ENCODE measurements at regions not wholly inside any gene's neighbourhood (a gene's known extent, or its start where the extent isn't known, plus 50 kb on each side); places are given as distances from the start of the nearest gene placed in this dataset.
"Not testable (repeated sequence)": the region's sequence is repeated elsewhere in the genome, so short reads cannot be mapped to it uniquely, and the experiment has no call there.

DNA sequence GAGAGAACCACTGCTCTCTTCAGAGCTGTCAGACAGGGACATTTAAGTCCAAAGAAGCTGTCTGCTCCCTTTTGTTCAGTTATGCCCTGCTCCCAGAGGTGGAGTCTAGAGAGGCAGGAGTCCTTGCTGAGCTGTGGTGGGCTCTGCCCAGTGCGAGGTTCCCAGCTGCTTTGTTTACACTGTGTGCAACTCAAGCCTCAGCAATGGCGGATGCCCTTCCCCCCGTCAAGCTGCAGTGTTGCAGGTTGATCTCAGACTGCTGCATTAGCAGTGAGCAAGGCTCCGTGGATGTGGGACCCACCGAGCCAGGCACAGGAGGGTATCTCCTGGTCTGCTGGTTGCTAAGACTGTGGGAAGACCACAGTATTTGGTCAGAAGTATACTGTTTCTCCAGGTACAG, 438.9 kb downstream of the ARL4A start (continued):
- no peak for TF ChIP-seq ZBTB11 (CRISPR knock-in tag; IDR thresholded peaks at IDR 0.05)

GRCh38 chr7:13130321-13130720, 442.9 kb downstream of the ARL4A start:
- no peak for ATAC-seq
- H3K9me3 ChIP-seq (replicated peaks; ENCODE audit: control insufficient read depth, insufficient read depth, low read length): no peaks in the 10 kb centered on the region
- H3K4me2 ChIP-seq (ENCODE audit: control insufficient read depth, insufficient read depth): no peak overlapping the region
- H3K27ac ChIP-seq (ENCODE audit: control insufficient read depth, insufficient read depth): no peak overlapping the region
- RAD21 ChIA-PET (ENCODE audit: unreplicated experiment): no interaction called here
- no peak overlapping the region for H3K9ac ChIP-seq (ENCODE audit: control insufficient read depth, insufficient read depth, low read length)
- in situ Hi-C loops (cut with MboI) (no loop called here), intact Hi-C loops (cut with micrococcal nuclease; ENCODE audit: unreplicated experiment) (no loop called here)
- WGBS (ENCODE audit: insufficient coverage, insufficient replicate concordance, low lambda C conversion rate, missing lambda C conversion rate): 42% methylated on average over 4 of the region's 4 CpGs
- no TSS peak for BruUV-seq (replicated peaks)
- no peak for DNase-seq (ENCODE audit: low read depth, low spot score)
- SMC1A ChIA-PET (ENCODE audit: uncharacterized antibody, unreplicated experiment): no interaction called here
- POLR2A ChIA-PET: no interaction called here
- no peaks in the 10 kb centered on the region for H3K36me3 ChIP-seq (ENCODE audit: control insufficient read depth in 2 of 2, insufficient read depth in 2 of 2, low read length in 1 of 2)
- H3K79me2 ChIP-seq (ENCODE audit: control insufficient read depth, insufficient read depth, low read length): no peaks in the 10 kb centered on the region
- no peaks in the 10 kb centered on the region for H3K4me1 ChIP-seq (ENCODE audit: control insufficient read depth, insufficient read depth, low read length)
- CTCF ChIA-PET: no interaction called here
- no peak for FAIRE-seq
- no peaks in the 10 kb centered on the region for H4K20me1 ChIP-seq (ENCODE audit: control insufficient read depth, insufficient read depth)
- no peaks in the 10 kb centered on the region for H3K27me3 ChIP-seq (replicated peaks in 1 of 2; ENCODE audit: control insufficient read depth in 2 of 2, insufficient read depth in 2 of 2, low read length in 1 of 2)
- no peak overlapping the region for H3K4me3 ChIP-seq
- no peak for TF ChIP-seq BRCA1 (IDR thresholded peaks at IDR 0.05; ENCODE audit: low read depth, low read length)
- no peak for TF ChIP-seq NR2F1 (conservative IDR thresholded peaks at IDR 0.05)
- no peak for TF ChIP-seq ELK1 (IDR thresholded peaks at IDR 0.05; ENCODE audit: low read depth, low read length)
- TF ChIP-seq TBL1XR1 (IDR thresholded peaks at IDR 0.05; ENCODE audit: low read depth, low read length): no peak
- no peak for TF ChIP-seq CBFB (IDR thresholded peaks at IDR 0.05; ENCODE audit: low read depth)
- no peak for TF ChIP-seq ESRRA (IDR thresholded peaks at IDR 0.05; ENCODE audit: low read length)
- no peak for TF ChIP-seq CBX3 (IDR thresholded peaks at IDR 0.05; ENCODE audit: borderline replicate concordance, low read depth)
- no peak for TF ChIP-seq RFX5 (IDR thresholded peaks at IDR 0.05; ENCODE audit: low read depth, low read length)
- no peak for TF ChIP-seq PML (IDR thresholded peaks at IDR 0.05; ENCODE audit: low read length)
- no peak overlapping the region for H2AFZ ChIP-seq (ENCODE audit: control insufficient read depth, low read depth, low read length)

- H3K4me1 ChIP-seq (ENCODE audit: control insufficient read depth, insufficient read depth, low read length); H3K79me2 ChIP-seq (ENCODE audit: control insufficient read depth, insufficient read depth, low read length); H3K9me3 ChIP-seq (replicated peaks; ENCODE audit: control insufficient read depth, insufficient read depth, low read length); SMC1A ChIA-PET (ENCODE audit: uncharacterized antibody, unreplicated experiment); H2AFZ ChIP-seq (ENCODE audit: control insufficient read depth, low read depth, low read length); H3K4me2 ChIP-seq (ENCODE audit: control insufficient read depth, insufficient read depth); intact Hi-C loops (cut with micrococcal nuclease; ENCODE audit: unreplicated experiment); H3K36me3 ChIP-seq (ENCODE audit: control insufficient read depth in 2 of 2, insufficient read depth in 2 of 2, low read length in 1 of 2); in situ Hi-C loops (cut with MboI); H3K27me3 ChIP-seq (replicated peaks in 1 of 2; ENCODE audit: control insufficient read depth in 2 of 2, insufficient read depth in 2 of 2, low read length in 1 of 2); H4K20me1 ChIP-seq (ENCODE audit: control insufficient read depth, insufficient read depth); DNase-seq (ENCODE audit: low read depth, low spot score); H3K4me3 ChIP-seq; H3K9ac ChIP-seq (ENCODE audit: control insufficient read depth, insufficient read depth, low read length); POLR2A ChIA-PET; RAD21 ChIA-PET (ENCODE audit: unreplicated experiment); BruUV-seq (replicated peaks); H3K27ac ChIP-seq (ENCODE audit: control insufficient read depth, insufficient read depth); FAIRE-seq; ATAC-seq: not testable (repeated sequence)
- WGBS (ENCODE audit: insufficient coverage, insufficient replicate concordance, low lambda C conversion rate, missing lambda C conversion rate): 81% methylated on average over 2 of the region's 3 CpGs
- CTCF ChIA-PET: interaction anchor here (0.6 kb wide), 2 partner anchors 492 to 1064 kb away, joined by 3 read pairs; no protein-coding TSS in a partner anchor
Observed at GRCh38 chr7:13130906-13131305, 443.5 kb downstream of the ARL4A start.

All from GM12878 (cell line).